ENCODE measurements at regions not wholly inside any gene's neighbourhood (a gene's known extent, or its start where the extent isn't known, plus 50 kb on each side); places are given as distances from the start of the nearest gene placed in this dataset.

- no TSS peak for BruUV-seq (replicated peaks)
- FAIRE-seq = no peak
- POLR2A ChIA-PET = no interaction called here
Observed at GRCh38 chr17:83012200-83012785, 67.1 kb upstream of the METRNL start.

DNA sequence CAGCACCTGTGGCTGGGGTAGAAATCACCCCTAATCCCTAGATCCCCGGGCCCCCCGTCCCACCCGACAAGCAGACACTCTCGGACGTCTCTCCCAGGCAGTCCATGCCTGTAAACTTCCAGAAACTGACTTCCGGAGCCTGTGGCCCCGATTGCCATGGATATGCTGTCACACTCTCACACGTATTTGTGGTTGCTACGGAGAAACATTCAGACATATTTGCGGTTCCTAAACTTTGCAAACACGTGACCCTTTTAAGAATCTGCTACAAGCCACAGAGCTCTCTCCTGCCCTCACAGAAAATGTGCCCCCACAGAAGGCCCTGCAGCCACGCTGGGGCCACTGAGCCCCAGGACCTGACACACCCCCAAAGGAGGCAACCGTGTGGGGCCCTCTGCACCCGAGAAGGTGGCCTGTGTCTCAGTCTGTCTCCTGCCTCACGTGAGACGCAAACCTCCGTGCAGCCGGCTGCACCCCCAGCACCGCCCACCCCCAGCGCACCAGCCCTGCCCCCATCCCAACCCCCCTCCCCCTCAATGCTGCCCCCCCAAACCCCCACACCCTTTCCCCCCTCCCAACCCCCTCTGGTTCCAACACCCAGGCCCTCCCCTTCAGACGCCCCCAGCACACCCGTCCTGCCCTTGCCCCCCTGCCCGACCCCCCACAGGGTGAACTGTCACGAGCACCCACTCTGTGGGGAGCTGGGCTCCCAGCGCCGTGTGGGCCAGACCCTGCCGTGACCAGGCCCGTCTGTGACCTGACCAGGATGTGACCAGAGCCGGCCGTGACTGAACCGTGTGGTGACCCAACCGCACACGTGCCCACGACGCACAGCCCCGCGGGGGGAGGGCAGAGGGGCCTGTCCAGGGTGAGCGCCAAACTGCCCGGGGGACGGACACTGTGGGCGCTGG is 66.3 kb upstream of the METRNL start:
- Histone ChIP-seq H3K4me2 (ENCODE audit: insufficient read depth, low read length) (no peak overlapping the region), H3K9me1 (replicated peaks; ENCODE audit: control insufficient read depth, extremely low read depth, insufficient read depth, low read length) (no peaks in the 10 kb centered on the region), H2AFZ (ENCODE audit: low read depth, low read length) (no peak overlapping the region), H3K27ac (ENCODE audit: insufficient read depth, low read depth, low read length) (no peak overlapping the region), H3K27me3 (ENCODE audit: control insufficient read depth in 2 of 2, insufficient read depth in 2 of 2, low read length in 2 of 2) (no peaks in the 10 kb centered on the region), H4K20me1 (replicated peaks; ENCODE audit: control insufficient read depth, extremely low read depth, insufficient read depth, low read length) (no peaks in the 10 kb centered on the region), H3K4me1 (ENCODE audit: control insufficient read depth, extremely low read depth, insufficient read depth, low read length) (no peaks in the 10 kb centered on the region), H3K4me3 (replicated peaks in 1 of 3; ENCODE audit: insufficient read depth in 1 of 3, low read depth in 1 of 3, low read length in 3 of 3) (no peak overlapping the region), H3K79me2 (ENCODE audit: control insufficient read depth, insufficient read depth, low read length) (no peaks in the 10 kb centered on the region), H3K36me3 (ENCODE audit: control insufficient read depth in 2 of 2, extremely low read depth in 1 of 2, insufficient read depth in 2 of 2, low read length in 2 of 2) (no peaks in the 10 kb centered on the region), H3K9ac (replicated peaks; ENCODE audit: extremely low read depth, insufficient read depth, low read length) (no peak overlapping the region), H3K9me3 (replicated peaks; ENCODE audit: control insufficient read depth, insufficient read depth, low read length) (no peaks in the 10 kb centered on the region)
- POLR2A ChIA-PET = no interaction called here
- no TSS peak for BruUV-seq (replicated peaks)
- TF ChIP-seq MAX (IDR thresholded peaks at IDR 0.05; ENCODE audit: insufficient read depth, insufficient read length) (no peak), FOS (IDR thresholded peaks at IDR 0.05; ENCODE audit: borderline replicate concordance, insufficient read depth, low read length) (no peak), GATA2 (IDR thresholded peaks at IDR 0.05; ENCODE audit: insufficient read depth, insufficient read length, low read depth, low read length) (no peak), EZH2 (IDR thresholded peaks at IDR 0.05; ENCODE audit: borderline replicate concordance, low read depth, low read length, severe bottlenecking) (no peak), POLR2AphosphoS5 (IDR thresholded peaks at IDR 0.05; ENCODE audit: insufficient read depth, low read depth, low read length) (no peak), MYC (IDR thresholded peaks at IDR 0.05; ENCODE audit: low read depth, low read length) (no peak), JUN (IDR thresholded peaks at IDR 0.05; ENCODE audit: borderline replicate concordance, insufficient read depth, insufficient read length, low read depth) (no peak), POLR2A (IDR thresholded peaks at IDR 0.05; ENCODE audit: low read depth, low read length) (no peak)
- TF ChIP-seq, protein P1, sequence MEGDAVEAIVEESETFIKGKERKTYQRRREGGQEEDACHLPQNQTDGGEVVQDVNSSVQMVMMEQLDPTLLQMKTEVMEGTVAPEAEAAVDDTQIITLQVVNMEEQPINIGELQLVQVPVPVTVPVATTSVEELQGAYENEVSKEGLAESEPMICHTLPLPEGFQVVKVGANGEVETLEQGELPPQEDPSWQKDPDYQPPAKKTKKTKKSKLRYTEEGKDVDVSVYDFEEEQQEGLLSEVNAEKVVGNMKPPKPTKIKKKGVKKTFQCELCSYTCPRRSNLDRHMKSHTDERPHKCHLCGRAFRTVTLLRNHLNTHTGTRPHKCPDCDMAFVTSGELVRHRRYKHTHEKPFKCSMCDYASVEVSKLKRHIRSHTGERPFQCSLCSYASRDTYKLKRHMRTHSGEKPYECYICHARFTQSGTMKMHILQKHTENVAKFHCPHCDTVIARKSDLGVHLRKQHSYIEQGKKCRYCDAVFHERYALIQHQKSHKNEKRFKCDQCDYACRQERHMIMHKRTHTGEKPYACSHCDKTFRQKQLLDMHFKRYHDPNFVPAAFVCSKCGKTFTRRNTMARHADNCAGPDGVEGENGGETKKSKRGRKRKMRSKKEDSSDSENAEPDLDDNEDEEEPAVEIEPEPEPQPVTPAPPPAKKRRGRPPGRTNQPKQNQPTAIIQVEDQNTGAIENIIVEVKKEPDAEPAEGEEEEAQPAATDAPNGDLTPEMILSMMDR (IDR thresholded peaks at IDR 0.05; ENCODE audit: extremely low read depth in 1 of 2, insufficient read depth in 1 of 2, low read depth in 1 of 2, low read length in 2 of 2) = no peak
- dilution Hi-C loops (cut with MboI; ENCODE audit: extremely low pct_ligation_motif_present, low sequenced_read_pairs) = no loop called here
- intact Hi-C loops (cut with micrococcal nuclease) = no loop called here
- DNase-seq (ENCODE audit: low read depth, low spot score) (no peak), FAIRE-seq (no peak)
- CTCF ChIA-PET = no interaction called here

More at GRCh38 chr17:83012200-83012785, 67.1 kb upstream of the METRNL start:
- Histone ChIP-seq H3K9me3 (replicated peaks; ENCODE audit: control insufficient read depth, insufficient read depth, low read length) (no peaks in the 10 kb centered on the region), H3K9me1 (replicated peaks; ENCODE audit: control insufficient read depth, extremely low read depth, insufficient read depth, low read length) (no peaks in the 10 kb centered on the region), H3K4me3 (replicated peaks in 1 of 3; ENCODE audit: insufficient read depth in 1 of 3, low read depth in 1 of 3, low read length in 3 of 3) (no peak overlapping the region), H3K79me2 (ENCODE audit: control insufficient read depth, insufficient read depth, low read length) (no peaks in the 10 kb centered on the region), H2AFZ (ENCODE audit: low read depth, low read length) (no peak overlapping the region), H3K27ac (ENCODE audit: insufficient read depth, low read depth, low read length) (no peak overlapping the region), H3K27me3 (ENCODE audit: control insufficient read depth in 2 of 2, insufficient read depth in 2 of 2, low read length in 2 of 2) (no peaks in the 10 kb centered on the region), H4K20me1 (replicated peaks; ENCODE audit: control insufficient read depth, extremely low read depth, insufficient read depth, low read length) (no peaks in the 10 kb centered on the region), H3K4me1 (ENCODE audit: control insufficient read depth, extremely low read depth, insufficient read depth, low read length) (no peaks in the 10 kb centered on the region), H3K4me2 (ENCODE audit: insufficient read depth, low read length) (no peak overlapping the region), H3K9ac (replicated peaks; ENCODE audit: extremely low read depth, insufficient read depth, low read length) (no peak overlapping the region), H3K36me3 (ENCODE audit: control insufficient read depth in 2 of 2, extremely low read depth in 1 of 2, insufficient read depth in 2 of 2, low read length in 2 of 2) (no peaks in the 10 kb centered on the region)
- TF ChIP-seq POLR2A (IDR thresholded peaks at IDR 0.05; ENCODE audit: low read depth, low read length) = no peak
- no peak for TF ChIP-seq EZH2 (IDR thresholded peaks at IDR 0.05; ENCODE audit: borderline replicate concordance, low read depth, low read length, severe bottlenecking)
- no peak for TF ChIP-seq MAX (IDR thresholded peaks at IDR 0.05; ENCODE audit: insufficient read depth, insufficient read length)
- dilution Hi-C loops (cut with MboI; ENCODE audit: extremely low pct_ligation_motif_present, low sequenced_read_pairs) (no loop called here), intact Hi-C loops (cut with micrococcal nuclease) (no loop called here)
- CTCF ChIA-PET = no interaction called here
- no peak for DNase-seq (ENCODE audit: low read depth, low spot score)
